Colon (tissue), 2 donors: ENCODE measurements at regions not wholly inside any gene's neighbourhood (a gene's known extent, or its start where the extent isn't known, plus 50 kb on each side); places are given as distances from the start of the nearest gene placed in this dataset.
"Not testable (repeated sequence)": the region's sequence is repeated elsewhere in the genome, so short reads cannot be mapped to it uniquely, and the experiment has no call there.

Experiments
- FAIRE-seq: peaks from 2 replicates; lab custom pipeline; 2012; peaks lifted over from hg19 to GRCh38; lab: Jason Lieb, UNC
- donor health status: control.
- donor health status: control.

DNA sequence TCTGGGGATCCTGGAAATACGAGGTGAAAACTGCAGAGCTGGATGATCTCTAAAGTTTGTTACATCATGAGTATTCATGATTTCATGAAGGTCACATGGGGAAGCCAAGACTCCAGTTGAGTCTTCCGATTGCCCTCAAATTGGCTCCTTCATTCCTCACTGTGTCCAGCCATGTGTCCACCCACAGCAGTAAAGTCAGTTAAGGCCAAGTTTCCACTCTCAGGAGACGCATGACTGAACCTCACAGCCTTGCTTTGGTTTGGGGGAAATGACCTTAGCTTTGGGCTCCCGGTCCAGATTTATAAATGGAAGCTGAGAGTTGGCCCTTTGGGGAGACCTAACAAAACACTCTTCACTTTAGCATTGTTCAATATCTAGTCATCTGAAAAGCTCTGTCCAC, 289.7 kb upstream of the MCTP2 start:
- no peak for FAIRE-seq

DNA sequence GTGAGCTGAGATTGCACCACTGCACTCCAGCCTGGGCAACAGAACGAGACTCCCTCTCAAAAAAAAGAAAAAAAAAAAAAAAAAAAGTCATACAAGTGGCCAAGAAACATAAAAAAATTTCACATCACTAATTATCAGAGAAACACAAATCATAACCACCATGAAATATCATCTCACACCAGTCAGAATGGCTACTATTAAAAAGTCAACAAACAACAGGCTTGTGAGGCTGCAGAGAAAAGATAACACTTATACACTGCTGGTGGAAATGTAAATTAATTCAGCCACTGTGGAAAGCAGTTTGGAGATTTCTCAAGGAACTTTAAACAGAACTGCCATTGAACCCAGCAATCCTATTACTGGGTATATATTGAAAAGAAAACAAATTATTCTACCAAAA, 291.1 kb upstream of the MCTP2 start:
- no peak for FAIRE-seq

DNA sequence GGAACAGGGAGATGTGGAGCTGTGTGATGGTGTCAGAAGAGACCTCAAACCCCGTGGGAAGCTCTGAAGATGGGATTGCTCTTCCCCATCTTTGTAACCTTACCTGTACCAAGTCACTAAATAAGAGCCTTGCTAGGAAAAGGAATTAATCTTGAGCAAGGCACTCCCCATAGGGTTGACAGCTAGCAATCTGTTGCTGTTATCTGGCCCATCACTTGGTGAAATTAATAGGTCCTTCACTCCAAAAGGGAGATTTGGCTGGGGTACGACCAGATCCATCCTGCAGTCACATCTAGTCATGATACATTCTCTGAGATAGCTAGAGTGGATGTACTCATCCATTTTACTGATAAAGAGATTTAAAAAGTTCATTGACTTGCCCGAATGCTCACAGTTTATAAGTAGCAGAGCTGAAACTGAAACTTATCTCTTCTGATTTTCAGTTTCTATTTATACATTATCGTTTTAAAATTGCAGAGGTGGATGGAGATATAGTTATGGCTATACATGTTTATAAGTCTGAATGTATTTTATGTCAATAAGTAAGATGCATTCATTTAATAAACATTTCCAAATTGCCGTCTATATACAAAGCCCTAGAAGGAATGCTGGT, 299.1 kb upstream of the MCTP2 start:
- no peak for FAIRE-seq

DNA sequence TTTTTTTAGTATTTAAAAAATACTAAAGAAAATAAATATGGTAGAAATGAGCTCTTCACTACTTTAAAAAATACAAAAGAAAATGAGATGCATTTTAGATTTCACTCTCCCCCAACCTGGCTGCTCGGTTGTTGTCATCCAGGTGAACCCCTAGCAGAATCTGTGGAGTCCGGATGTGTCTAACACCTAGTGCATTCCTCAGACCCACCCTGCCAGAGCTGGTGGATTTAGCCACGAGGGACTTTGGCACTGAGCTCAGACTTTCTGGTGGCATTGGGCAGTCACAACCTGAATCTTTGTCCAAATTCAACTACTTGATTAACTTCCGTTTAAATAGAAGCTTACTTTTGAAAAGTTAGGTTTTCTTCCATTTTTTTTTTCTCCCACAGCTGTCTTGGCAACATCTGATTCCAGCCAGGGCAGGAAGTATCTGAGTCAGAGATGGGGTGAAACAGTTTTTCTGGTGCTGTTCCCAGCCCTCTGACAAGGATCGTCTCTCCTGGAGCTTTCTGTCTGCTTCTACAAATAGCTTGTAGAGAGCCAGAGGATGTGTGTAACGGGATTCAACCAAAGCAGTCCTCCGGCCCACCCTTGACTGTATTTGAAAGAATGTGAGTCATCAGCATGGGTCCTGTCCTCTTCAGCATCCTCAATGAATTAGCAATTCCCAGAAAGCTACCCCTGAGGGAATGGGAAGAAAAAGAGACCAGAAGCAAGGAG, 301.8 kb upstream of the MCTP2 start:
- FAIRE-seq: no peak

DNA sequence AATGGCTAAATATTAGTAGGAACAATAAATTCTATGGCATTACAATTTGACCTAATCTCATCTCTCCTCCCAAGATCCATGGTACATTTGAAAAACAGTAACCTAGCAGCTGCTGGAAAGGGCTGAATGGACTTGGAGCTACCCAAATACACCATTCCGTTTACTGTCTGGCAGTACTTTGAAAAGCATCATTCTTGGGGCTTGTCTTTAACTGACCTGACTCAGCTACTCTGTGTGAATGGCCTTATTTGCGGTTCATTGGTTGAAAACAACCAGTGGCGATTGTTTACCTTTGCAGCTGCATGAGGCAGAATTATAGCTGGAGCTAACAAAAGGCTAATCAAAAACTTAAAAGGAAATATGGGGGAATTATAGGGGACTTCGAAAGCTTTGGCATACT, 311.2 kb upstream of the MCTP2 start:
- no peak for FAIRE-seq

DNA sequence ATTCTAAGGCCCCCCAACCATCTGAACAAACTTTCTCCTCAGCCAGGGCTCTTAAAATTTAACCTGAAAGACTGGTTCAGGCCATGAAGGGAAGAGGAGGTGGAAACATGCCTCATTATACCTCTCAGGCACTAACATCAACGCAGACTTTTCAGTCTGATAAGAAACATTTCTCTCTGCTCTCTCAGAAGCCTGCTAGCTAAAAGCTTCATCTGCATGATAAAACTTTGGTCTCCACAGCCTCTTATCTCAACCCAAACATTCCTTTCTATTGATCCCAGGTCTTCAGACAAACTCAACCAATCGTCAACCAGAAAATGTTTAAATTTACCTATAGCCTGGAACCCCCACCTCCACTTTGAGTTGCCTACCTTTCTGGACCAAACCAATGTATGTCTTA, 312.6 kb upstream of the MCTP2 start:
- FAIRE-seq: not testable (repeated sequence)

DNA sequence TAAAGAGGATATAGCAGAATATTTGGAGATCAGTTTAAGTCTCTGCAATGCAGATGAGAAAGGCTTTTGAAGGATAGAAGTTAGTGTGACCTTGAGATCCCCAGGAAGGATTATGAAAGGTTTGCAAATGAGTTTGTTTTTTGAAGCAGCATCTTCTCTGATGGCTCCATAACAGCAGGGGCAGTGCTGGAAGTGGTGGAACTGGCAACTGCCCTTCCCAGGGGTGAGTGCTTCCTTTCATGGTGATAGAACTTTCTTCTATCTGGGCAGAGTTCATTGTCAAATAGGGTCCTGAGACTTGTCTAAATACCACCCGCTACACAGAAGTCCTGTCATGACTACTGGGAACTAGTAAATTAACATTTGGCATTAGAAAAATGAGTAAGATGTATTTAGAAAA, 314.2 kb upstream of the MCTP2 start:
- no peak for FAIRE-seq

DNA sequence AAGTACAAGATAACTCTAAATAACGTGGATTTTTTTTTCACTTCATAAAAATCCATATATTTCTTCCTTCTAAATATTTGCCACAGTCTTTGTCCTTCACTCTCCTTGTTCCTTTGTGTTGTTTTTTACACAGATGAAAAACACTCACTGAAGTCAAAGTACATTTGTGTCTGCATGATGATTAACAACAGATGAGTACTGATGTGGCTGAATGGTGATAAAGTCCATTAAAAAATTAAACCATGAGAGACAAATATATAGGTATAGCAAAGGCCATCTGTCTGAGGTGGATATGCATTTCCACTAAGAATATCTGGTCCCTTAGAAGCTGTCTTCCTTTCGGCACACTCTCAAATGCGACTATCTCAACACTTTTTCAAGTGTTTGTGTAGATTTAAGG, 317.5 kb upstream of the MCTP2 start:
- FAIRE-seq: no peak

DNA sequence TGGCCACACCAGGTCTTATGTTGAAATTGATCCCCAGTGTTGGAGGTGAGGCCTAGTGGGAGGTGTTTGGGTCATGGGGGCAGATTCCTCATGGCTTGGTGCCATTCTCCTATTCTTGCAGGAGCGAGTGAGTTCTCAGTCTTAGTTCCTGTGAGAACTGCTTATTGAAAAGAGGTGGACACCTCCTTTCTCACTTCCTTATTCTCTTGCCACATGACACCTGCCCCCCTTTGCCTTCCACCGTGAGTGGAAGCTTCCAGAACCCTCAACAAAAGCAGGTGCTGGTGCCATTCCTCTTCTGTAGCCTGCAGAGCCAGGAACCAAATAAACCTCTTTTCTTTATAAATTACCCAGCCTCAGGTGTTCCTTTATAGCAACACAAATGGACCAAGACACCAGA, 318.1 kb upstream of the MCTP2 start:
- FAIRE-seq: no peak

DNA sequence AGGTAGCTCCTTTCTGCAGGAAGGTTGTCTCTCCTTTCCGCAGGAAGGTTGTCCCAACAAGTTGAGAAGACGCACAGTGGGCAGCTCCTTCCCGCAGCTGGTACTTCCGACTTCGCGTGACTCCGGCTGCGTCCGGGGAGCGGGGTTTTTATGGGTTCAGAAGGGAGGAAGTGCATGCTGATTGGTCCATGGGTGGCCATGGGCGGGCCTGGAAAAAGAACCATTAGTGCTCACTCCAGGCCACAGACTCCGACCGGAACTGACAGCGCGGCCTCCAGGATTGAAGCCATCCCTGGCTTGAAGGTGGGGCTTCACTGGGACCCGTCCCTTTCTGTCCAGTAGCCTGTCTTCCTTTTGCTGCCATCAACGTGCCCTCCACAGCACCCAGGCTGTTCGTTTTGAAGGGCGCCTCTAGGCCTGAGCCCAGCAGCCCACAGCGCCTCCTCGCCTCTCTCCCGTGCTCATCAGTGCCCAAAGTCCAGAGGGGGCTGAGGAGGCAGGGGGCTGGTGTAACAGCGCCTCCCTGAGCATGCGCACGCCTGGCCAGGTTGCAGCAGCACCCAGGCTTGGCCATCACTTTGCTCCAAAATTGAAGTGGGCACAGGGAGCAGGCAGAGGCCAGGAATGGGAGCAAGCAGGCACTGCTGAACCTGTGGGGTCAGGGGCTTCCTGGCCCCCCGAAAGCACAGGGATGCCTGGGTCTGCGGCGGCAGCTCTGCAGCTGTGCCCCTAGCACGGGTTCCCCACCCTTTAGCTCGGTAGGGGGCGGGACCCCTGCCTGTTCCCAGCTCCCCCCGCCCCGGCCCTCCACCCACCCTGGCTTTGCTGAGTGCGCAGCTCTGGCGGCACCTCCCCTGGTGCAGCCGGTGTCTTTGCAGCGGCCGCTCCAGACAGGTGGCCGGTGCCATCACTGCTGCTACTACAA, 330.6 kb upstream of the MCTP2 start:
- no peak for FAIRE-seq

DNA sequence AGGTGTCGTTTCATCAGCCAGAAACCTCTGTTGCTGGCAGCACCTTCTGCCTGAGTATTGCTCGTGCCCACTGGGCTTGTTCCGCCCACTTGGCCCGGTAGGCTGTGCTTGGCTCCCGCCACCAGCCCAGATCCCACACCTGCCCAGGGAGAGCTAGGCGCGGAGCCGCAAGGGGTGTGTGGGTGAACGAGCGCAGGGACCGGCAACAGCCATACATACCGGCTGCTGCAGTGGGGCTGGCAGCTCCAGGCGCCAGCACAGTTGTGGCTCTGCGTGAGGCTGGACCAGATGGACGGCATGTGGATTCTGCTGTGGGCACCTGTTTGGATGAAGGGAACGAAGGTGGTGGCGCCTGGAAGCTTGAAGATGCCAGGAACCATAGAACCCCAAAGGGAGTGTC, 331.5 kb upstream of the MCTP2 start:
- no peak for FAIRE-seq

DNA sequence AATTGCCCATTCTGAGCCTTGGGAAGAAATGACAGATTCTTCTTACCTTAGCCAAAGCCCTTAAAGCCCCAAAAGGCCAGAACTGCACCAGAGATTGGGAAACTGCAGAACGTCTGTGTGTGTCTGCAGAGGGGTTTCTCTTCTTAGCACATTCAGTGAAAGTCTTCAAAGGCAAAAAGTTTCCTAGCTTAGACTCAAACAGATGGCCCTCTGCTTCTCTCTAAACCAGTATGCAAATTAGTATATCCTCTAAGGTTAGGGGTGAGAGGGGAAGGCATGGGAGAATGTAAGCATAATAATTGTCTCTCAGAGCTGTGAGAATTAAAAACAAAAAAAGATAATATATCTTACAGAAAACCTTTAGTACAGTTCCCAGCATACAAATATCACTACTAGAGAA, 334.0 kb upstream of the MCTP2 start:
- FAIRE-seq: no peak

DNA sequence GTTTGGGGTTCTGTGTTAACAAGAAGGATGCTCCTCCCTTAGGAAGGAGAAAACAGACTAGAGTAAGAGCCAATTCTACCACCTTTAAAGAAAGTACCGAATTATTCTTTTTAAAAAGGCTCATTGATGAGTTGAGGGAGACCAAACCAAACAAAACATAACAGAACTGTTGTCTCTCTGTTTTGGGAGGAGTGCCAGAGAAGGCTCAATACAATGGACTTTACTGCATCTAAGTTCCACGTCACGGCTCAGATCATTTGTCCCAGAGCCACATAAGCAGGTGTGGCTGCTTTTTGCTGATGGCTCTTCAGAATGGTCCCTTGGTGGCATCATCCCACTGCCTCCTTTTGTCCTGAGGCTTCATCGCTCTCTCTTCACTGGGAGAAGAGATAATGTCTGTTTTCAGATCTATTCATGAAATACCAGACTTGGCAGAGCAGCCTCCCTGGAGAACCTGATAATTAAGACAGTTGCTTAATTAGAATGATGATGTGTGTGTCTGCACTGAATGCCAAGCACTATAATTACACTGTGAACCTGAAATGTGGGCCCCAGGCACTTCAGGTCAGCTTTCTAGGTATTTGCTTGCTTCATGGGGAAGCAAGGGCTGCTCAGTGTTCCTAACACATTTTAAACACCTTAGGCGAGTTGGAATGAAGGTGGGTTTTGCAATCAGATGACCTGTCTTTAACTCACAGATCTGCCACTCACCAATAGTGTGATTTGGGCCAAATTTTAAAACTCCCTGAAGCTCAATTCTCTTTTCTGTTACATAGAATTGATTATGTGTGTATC, 335.2 kb upstream of the MCTP2 start:
- no peak for FAIRE-seq

DNA sequence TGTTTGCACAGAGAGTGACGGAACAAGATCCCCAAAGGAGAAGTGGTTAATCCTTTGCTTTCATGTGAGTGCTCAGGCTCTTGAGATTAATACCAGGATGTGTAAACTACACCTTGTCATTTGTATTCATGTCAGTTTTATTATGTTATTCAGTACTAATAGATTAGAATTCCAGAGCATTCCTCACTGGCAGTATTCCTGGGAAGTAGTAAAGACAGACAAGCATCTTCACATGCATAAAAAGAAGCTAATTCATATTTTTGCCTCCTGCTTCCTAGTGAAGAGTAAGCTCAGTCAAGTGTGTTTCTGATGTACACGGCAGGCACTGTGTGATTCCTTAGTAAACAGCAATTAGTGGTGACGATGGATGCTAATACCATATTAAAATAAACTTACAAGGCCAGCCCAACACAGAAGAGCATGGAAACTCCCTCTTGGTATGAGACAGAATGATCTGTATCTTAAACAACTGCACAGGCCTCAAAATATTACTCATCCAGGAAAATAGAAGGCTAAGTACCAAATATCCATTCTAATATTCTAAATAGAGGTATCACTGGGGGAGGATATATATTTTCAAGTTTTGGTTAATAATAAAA, 336.8 kb upstream of the MCTP2 start:
- no peak for FAIRE-seq

DNA sequence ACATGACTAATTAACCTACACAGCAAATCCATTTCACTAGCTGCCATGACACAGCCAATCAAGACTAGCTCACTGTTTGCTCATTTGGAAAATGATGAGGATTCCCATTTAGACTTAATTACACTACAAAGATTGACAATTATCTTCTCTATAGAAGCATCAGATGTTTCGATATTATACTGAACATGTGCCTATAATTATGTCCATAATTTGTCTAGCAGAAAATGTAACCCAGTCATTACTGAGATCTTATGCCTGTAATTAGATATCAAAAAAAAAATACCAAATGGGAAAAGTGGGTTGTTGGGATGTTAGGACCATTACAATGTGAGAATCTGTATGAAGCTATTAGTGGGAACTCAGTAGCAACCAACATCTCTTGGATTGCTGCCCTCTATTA, 344.2 kb upstream of the MCTP2 start:
- no peak for FAIRE-seq

DNA sequence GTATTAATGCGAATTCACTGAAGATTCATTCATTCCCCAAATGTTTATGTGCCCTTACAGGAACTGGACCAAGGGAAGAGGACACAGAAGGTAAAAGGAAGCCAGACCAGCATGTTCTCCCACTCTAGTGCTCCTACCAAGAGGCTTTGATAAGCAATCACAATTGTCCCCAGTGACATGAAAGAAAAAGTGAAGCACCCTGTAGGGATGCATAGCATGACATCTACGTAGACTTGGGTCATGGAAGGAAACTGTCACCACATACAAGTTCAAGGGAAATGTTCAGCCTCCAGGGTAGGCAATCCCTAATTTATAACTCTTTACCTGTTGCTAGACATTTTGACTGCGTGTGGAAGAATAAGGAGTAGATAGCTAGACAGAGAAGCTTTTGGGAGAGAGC, 348.6 kb upstream of the MCTP2 start:
- FAIRE-seq: no peak

DNA sequence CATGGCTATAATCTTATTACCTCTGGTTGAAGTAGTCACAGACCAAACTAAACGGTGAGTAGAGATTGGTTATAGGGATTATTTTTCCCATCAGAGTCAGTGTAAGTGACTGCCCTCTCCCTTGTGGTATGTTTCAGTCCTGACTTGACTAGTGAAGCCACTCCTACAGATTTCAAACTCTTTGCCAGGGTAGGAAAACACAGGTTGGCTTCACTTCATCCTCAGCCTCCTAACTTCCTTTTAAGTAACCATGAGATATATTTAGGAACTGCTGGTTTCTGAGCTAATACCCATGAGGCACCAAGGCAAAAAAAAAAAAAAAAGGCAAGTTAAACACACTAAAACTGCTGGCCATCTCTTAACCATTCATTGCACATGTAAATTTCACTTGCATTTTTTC, 349.2 kb upstream of the MCTP2 start:
- FAIRE-seq: no peak

DNA sequence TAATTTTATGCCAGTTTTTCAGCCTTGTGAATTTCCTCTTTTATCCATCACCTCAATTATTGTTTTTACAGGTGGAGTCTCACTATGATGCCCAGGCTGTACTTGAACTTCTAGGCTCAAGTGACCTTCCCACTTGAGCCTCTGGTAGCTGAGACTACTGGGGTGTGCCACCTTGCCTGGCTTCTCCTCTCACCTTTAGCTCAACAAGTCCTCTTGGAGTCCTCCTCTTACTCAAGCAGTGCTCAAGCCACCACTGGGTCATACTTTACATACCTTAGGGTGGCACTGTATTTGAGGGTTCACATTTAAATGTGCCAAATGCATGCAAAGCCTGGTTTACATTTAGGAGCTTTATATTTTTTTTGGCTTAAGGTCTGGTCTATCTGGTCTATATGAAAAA, 350.1 kb upstream of the MCTP2 start:
- no peak for FAIRE-seq

DNA sequence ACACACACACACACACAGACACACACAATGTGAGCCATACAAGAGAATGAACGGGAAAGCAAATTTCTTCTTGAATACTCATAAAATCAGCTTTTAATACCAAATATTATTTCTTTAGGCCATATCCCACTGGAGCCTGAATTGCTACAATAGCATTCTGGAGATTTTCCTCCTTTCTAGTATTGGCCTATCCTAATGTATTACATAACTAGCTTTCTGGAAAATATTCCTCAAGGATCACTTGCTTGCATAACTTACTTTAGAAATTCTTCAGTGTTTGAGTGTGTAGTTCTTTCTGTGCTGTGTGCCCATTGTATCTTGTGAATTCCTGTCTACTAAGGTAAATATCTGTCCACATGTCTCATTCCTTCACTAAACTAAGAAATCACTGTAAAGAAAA, 351.0 kb upstream of the MCTP2 start:
- no peak for FAIRE-seq

DNA sequence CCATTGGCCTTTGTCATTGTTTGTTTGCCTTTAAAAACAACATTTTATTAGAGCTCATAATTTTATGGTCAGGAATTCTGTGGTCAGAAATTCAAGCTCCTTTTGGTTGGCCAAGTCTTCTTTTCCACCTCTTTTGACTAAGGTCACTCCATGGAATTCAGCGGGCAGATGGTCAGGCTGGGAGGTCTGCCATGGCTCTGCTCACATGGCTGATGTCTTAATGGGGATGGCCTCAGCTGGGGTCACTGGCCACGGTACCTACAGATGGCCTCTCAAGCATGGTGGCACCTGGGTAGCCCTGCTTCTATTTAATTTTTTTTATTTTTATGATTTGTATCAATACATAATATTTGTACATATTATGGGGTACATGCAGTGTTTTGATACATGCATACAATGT, 360.8 kb upstream of the MCTP2 start:
- FAIRE-seq: no peak

DNA sequence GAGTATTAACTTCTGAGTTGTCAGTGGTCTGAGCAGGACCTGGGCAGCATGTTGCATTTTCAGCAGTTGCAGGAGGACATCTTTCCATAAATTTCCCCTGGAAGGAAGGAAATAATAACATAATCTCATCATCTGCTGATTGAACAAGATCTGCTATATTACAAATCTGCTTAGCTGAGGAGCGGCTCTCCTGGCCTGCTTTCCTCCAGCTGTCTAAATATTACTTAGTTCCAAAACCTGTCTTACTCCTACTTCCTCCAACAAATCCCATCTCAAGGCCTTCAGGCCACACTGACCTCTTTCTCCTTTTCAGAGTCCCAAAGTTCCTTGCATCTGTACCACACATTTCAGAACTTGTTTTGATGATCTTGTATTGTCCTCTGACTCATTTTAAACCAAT, 364.4 kb upstream of the MCTP2 start:
- FAIRE-seq: no peak

DNA sequence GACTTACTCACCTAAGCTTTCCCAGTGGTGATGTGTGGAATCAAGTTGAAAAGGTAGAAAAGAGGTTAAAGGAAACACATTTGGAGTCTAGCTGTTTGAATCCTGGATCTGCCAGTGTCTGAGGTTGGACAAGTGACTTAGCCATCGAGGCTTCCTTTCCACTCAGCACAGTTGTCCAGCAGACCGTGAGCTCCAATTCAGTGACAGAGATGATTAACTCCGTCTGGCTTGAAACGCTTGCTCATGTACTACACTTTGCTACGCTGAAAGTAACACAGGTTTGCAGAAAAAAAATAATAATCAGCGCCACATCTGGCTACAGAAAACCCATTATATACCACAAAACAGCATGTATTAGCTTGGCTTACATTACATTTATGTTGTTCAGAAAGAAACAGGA, 364.9 kb upstream of the MCTP2 start:
- no peak for FAIRE-seq
